ENCODE measurements at regions not wholly inside any gene's neighbourhood (a gene's known extent, or its start where the extent isn't known, plus 50 kb on each side); places are given as distances from the start of the nearest gene placed in this dataset.
A peak's percentile ranks its signal among the peaks of the same experiment; 100 is the strongest.

DNA sequence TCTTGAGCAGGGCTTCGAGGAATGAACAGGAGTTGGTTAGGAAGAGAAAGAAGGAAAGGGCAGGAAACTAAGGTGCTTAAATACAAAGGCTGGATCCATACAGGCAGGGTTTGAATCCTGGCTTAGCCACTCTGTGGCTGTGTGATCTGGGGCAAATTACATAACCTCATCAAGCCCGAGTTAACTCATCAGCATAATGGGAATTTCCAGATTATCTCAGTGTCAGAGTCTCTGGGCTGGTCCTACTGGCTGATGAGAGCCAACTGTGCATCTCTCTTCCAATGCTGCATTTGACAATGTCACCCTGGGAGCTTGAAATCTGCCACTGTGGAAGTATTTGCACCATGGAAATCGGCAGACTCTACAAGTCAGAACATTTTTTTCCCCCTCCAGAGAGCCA lies 83.8 kb upstream of the SLC6A6 start:
- DNase-seq: no peak

DNA sequence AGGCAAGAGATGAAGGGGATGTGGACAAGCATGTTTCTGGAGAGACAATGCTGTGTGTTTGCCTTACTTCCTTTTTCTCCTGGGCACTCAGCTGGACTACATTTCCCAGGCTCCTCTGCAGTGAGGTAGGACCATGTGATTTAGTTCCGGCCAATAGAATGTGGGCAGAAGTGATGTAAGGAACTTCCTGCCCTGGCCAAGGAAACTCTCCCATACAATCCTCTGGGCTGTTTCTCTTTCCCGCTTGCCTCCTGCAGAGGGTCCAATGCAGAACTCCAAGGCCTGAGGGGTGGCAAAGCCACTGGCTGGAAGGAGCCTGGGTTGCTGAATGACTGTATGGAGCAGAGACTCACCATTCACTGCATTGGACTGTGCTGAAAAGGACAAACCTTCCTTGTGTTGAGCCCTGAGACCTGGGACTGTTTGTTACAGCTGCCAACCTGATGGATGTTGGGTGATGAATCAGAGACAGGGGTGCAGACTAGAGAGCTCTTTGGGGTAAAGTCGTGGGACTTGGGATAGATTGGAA lies 82.7 kb upstream of the SLC6A6 start:
- DNase-seq: peak; percentile 97 to 98

GRCh38 chr3:14320219-14320618 lies 82.2 kb upstream of the SLC6A6 start:
- no peak for DNase-seq

DNA sequence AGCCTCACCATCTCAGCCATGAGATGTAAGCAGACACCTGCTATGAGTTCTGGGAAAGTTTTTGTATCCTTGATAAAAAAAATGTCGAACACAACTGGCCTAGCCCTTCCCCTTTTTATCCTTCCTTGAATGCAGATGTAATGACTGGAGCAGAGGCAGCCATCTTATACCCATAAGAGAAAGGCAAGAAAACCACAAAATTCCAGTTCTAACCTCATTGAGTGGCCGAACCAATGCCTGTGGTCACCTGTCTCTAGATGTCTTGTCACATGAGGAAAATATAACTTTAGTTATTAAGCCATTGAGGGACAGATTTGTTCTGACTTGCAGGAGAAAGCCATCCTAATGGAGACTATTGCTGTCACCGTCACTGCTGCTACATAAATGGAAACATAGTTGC lies 80.4 kb upstream of the SLC6A6 start:
- no peak for DNase-seq

- no peak for DNase-seq
Measured at GRCh38 chr3:14322667-14323295, 79.6 kb upstream of the SLC6A6 start.

DNA sequence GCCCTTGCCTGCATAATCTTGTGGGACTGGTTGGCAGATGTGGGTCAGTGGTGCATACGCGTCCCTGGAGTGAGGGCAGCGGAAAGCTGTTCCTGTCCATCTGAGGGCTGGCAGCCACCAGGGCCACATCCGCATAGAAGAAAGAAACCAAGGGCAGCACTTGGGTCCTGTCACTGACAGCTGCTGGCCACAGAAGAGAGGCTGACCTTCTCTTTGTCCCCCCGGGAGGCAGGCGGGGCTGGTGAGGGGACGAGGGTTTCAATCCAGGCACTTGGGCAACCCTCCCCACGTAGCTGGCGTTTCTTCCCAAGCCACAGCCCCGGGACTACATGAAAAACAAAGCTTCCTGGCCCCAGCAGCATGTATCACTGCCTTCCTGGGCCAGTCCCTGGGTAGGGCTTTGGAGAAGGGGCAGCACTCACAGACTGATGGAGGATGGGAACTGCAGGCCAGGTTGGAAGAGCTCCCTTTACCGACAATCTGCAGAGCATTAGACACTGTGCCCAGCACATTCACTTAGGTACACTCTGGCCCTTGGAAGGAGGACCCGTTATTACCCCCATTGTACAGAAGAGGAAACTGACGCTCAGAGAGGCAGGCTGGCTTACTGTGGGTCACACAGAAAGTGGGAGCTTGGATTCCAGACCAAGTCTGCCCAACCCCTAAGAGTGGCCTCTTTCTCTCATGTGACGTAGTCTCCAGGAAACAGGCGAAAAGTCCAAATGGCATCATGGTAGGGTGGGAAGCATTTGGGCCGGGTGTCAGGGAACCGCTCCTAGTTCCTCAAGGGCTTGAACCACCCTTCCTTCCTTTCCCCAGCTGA lies 78.8 kb upstream of the SLC6A6 start:
- no peak for DNase-seq

DNA sequence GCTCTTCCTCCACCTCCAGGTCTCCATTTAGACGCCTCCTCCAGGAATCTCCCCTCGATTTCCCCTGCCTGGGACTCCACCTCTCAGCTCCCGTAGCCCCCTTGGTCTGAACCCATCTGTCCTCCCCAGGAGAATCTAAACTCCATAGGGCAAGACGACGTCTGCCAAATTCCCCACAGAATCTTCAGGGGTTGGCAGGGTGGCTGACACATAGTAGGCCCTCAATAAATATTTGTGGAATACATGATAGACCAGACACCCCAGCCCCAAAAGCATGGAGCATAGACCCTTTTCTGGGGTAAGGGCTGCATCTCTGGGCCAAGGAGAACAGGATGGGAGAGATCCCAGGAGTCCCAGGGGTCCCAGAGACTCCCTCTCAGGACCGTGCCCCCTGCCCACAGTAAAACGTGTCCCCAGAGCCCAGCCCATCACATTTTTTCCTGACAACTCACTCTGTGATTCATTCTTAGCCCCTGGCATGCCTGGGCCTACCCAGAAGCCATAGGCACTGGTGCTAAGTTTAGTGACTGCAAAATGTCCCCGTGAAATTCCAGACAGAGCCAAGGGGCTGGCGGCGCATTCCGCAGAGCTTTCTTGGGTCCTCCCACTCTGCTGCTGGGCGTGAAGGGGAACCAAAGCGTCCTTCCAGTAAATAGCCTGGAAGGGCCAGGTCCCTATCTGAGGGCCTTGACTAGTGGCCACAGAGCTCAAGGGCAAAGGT lies 78.0 kb upstream of the SLC6A6 start:
- no peak for DNase-seq

- no peak for DNase-seq
Measured at GRCh38 chr3:14328422-14328821, 74.0 kb upstream of the SLC6A6 start.

DNA sequence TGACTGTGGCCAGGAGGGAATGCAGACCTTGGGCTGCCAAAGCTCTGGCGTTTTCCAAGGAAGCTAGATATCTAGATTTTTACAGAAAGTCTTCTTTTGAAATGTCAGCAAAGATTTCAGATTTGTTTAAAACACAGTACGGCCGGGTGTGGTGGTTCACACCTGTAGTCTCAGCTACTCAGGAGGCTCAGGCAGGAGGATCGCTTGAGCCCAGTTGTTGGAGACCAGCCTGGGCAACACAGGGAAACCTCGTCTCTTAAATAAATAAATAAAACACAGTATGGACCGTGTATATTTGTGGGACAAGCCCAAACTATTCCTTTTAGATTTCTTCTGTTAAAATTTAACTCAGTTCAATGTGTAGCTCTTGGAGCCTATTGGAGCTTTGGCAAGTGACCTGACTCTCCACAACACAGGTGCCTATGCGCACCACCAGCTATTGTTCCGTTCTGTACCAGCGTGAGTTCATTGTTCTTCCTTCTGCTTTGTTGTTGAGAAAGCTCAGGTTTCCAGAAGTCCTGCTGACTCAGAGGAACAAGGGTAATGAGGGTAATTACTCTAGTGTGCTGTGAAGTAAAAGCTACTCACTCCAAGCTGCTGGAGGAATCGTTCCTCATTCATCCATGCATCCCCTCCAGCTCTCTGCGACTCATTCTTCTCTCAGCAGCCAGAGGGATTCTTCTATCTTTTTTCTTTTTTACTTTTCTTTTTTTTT lies 73.1 kb upstream of the SLC6A6 start:
- no peak for DNase-seq

- no peak for DNase-seq
Measured at GRCh38 chr3:14329842-14330241, 72.6 kb upstream of the SLC6A6 start.

GRCh38 chr3:14330508-14330907 lies 71.9 kb upstream of the SLC6A6 start:
- DNase-seq: no peak

- DNase-seq: no peak
Measured at GRCh38 chr3:14331251-14331650, 71.2 kb upstream of the SLC6A6 start.

- DNase-seq: no peak
Measured at GRCh38 chr3:14332392-14332791, 70.0 kb upstream of the SLC6A6 start.

DNA sequence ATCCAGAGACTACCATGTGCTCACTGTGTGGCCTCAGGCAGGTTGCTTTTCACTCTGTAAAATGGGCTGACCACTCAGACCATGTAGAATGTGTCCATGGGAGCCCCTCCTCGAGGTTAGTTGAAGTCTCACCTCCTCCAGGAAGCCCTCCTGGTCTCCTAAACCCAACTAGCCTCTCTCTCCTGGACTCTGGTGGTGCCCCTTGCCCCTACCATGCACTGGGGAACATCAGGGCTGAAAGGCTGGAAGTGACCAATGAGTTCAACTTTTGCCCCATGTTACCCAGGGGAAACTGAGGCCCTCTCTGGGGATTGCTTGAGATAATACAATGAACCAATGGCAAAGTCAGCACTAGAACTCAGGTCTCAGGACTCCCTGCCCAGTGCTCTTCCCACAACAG lies 69.2 kb upstream of the SLC6A6 start:
- no peak for DNase-seq

DNA sequence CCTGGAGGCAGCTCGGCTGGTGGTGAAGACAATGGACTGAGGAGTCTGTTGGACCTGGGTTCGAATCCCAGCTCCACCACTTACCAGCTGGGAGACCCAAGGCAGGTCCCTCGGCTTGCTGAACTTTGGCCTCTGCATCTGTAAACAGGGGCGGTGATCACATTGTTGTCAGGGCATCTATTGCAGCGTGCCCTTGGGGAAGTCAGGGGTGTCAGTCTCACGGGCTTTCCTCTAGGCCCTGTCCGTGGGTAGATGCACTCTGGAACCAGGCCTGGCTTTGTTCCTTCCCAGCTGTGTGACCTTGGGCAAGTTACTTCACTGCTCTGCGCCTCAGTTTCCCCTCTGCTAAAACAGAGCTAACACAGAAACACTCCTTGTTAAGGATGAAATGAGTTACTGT lies 68.8 kb upstream of the SLC6A6 start:
- no peak for DNase-seq

- DNase-seq: no peak
Measured at GRCh38 chr3:14334136-14334535, 68.3 kb upstream of the SLC6A6 start.

GRCh38 chr3:14334936-14335335 lies 67.5 kb upstream of the SLC6A6 start:
- DNase-seq: no peak

GRCh38 chr3:14335774-14336748 lies 66.3 kb upstream of the SLC6A6 start:
- DNase-seq: no peak

- DNase-seq: no peak
Measured at GRCh38 chr3:14336749-14337598, 65.4 kb upstream of the SLC6A6 start.

GRCh38 chr3:14337828-14338227 lies 64.6 kb upstream of the SLC6A6 start:
- no peak for DNase-seq

GRCh38 chr3:14338242-14338641 lies 64.2 kb upstream of the SLC6A6 start:
- DNase-seq: no peak
